GM21529 (cell line): ENCODE measurements at regions not wholly inside any gene's neighbourhood (a gene's known extent, or its start where the extent isn't known, plus 50 kb on each side); places are given as distances from the start of the nearest gene placed in this dataset.
"Not testable (repeated sequence)": the region's sequence is repeated elsewhere in the genome, so short reads cannot be mapped to it uniquely, and the experiment has no call there.

Experiments used
- ATAC-seq: cut with Tn5 transposase; IDR thresholded peaks from one replicate; pipeline ENCODE4 v1.9.1; 2021; ENCODE audit not compliant: unreplicated experiment

- no peak for ATAC-seq
Measured at GRCh38 chr10:117458571-117458970, 83.3 kb upstream of the PDZD8 start.

GRCh38 chr10:117457932-117458331 lies 82.7 kb upstream of the PDZD8 start:
- no peak for ATAC-seq

- ATAC-seq, result no peak
Measured at GRCh38 chr10:117457071-117457810, 82.0 kb upstream of the PDZD8 start.

GRCh38 chr10:117455346-117455745 lies 80.1 kb upstream of the PDZD8 start:
- ATAC-seq, result no peak

- no peak for ATAC-seq
Measured at GRCh38 chr10:117454502-117454901, 79.3 kb upstream of the PDZD8 start.

- not testable (repeated sequence) for ATAC-seq
Measured at GRCh38 chr10:117453484-117453883, 78.2 kb upstream of the PDZD8 start.

- no peak for ATAC-seq
Measured at GRCh38 chr10:117450940-117451339, 75.7 kb upstream of the PDZD8 start.

- no peak for ATAC-seq
Measured at GRCh38 chr10:117449636-117450035, 74.4 kb upstream of the PDZD8 start.

GRCh38 chr10:117448802-117449201 lies 73.6 kb upstream of the PDZD8 start:
- ATAC-seq, result no peak

GRCh38 chr10:117445992-117446391 lies 70.8 kb upstream of the PDZD8 start:
- no peak for ATAC-seq

- ATAC-seq, result no peak
Measured at GRCh38 chr10:117444497-117445040, 69.3 kb upstream of the PDZD8 start.

GRCh38 chr10:117443686-117444041 lies 68.4 kb upstream of the PDZD8 start:
- ATAC-seq, result no peak

- ATAC-seq, result peak; percentile 88
Measured at GRCh38 chr10:117442944-117443685, 67.9 kb upstream of the PDZD8 start.

- no peak for ATAC-seq
Measured at GRCh38 chr10:117442521-117442920, 67.3 kb upstream of the PDZD8 start.

- no peak for ATAC-seq
Measured at GRCh38 chr10:117441812-117442443, 66.7 kb upstream of the PDZD8 start.

GRCh38 chr10:117441361-117441760 lies 66.1 kb upstream of the PDZD8 start:
- ATAC-seq, result no peak

GRCh38 chr10:117439243-117439912 lies 64.1 kb upstream of the PDZD8 start:
- ATAC-seq, result no peak

GRCh38 chr10:117432866-117433265 lies 57.6 kb upstream of the PDZD8 start:
- ATAC-seq, result no peak

- no peak for ATAC-seq
Measured at GRCh38 chr10:117431160-117431559, 55.9 kb upstream of the PDZD8 start.

GRCh38 chr10:117430535-117430934 lies 55.3 kb upstream of the PDZD8 start:
- ATAC-seq, result not testable (repeated sequence)

- no peak for ATAC-seq
Measured at GRCh38 chr10:117429643-117430265, 54.5 kb upstream of the PDZD8 start.
